ENCODE measurements at regions not wholly inside any gene's neighbourhood (a gene's known extent, or its start where the extent isn't known, plus 50 kb on each side); places are given as distances from the start of the nearest gene placed in this dataset.

GRCh38 chr1:112074711-112075110 is 85.2 kb upstream of the KCND3 start:
- H3K27ac ChIP-seq = no peak overlapping the region
- H3K36me3 ChIP-seq = no peaks in the 10 kb centered on the region
- TF ChIP-seq, protein P1, sequence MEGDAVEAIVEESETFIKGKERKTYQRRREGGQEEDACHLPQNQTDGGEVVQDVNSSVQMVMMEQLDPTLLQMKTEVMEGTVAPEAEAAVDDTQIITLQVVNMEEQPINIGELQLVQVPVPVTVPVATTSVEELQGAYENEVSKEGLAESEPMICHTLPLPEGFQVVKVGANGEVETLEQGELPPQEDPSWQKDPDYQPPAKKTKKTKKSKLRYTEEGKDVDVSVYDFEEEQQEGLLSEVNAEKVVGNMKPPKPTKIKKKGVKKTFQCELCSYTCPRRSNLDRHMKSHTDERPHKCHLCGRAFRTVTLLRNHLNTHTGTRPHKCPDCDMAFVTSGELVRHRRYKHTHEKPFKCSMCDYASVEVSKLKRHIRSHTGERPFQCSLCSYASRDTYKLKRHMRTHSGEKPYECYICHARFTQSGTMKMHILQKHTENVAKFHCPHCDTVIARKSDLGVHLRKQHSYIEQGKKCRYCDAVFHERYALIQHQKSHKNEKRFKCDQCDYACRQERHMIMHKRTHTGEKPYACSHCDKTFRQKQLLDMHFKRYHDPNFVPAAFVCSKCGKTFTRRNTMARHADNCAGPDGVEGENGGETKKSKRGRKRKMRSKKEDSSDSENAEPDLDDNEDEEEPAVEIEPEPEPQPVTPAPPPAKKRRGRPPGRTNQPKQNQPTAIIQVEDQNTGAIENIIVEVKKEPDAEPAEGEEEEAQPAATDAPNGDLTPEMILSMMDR (IDR thresholded peaks at IDR 0.05) = no peak
- no peaks in the 10 kb centered on the region for H3K4me1 ChIP-seq
- no peaks in the 10 kb centered on the region for H3K27me3 ChIP-seq
- no peaks in the 10 kb centered on the region for H3K9me3 ChIP-seq
- no peak for DNase-seq
- H3K4me3 ChIP-seq = no peak overlapping the region
- intact Hi-C loops (cut with DNase I; ENCODE audit: low total_unique reads) = no loop called here

GRCh38 chr1:112075566-112075965 is 86.1 kb upstream of the KCND3 start:
- DNase-seq = no peak
- H3K36me3 ChIP-seq = no peaks in the 10 kb centered on the region
- TF ChIP-seq, protein P1 (IDR thresholded peaks at IDR 0.05) = no peak
- H3K4me3 ChIP-seq = no peak overlapping the region
- H3K4me1 ChIP-seq = no peaks in the 10 kb centered on the region
- H3K9me3 ChIP-seq = no peaks in the 10 kb centered on the region
- H3K27me3 ChIP-seq = no peaks in the 10 kb centered on the region
- intact Hi-C loops (cut with DNase I; ENCODE audit: low total_unique reads) = no loop called here
- no peak overlapping the region for H3K27ac ChIP-seq

DNA sequence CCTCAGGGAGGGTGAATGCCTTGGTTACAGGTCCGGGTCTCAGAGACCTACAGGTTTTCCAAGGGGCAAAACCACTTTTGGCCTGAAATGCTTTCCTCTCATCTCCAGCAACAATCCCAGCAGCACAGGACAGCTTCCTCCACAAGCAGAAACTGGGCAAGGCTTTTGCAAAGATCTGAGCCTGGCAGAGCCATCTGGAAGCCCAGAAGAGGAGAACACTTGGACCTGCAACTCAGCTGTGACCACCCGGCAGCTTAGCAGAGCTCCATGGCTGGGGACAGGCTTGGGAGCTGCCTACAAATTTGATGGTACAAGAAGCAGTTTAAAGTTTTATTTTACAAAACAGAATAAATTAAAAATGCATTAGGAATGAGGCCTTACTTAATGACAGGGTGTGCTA is 90.0 kb upstream of the KCND3 start:
- H3K4me1 ChIP-seq = no peaks in the 10 kb centered on the region
- H3K27ac ChIP-seq = no peak overlapping the region
- intact Hi-C loops (cut with DNase I; ENCODE audit: low total_unique reads) = no loop called here
- no peak for DNase-seq
- H3K27me3 ChIP-seq = no peaks in the 10 kb centered on the region
- H3K36me3 ChIP-seq = no peaks in the 10 kb centered on the region
- TF ChIP-seq, protein P1 (IDR thresholded peaks at IDR 0.05) = no peak
- H3K4me3 ChIP-seq = no peak overlapping the region
- H3K9me3 ChIP-seq = no peaks in the 10 kb centered on the region

GRCh38 chr1:112083487-112083886 is 94.0 kb upstream of the KCND3 start:
- Histone ChIP-seq H3K27ac (no peak overlapping the region), H3K9me3 (no peaks in the 10 kb centered on the region), H3K27me3 (no peaks in the 10 kb centered on the region), H3K36me3 (no peaks in the 10 kb centered on the region), H3K4me3 (no peak overlapping the region), H3K4me1 (no peaks in the 10 kb centered on the region)
- TF ChIP-seq, protein P1 (IDR thresholded peaks at IDR 0.05) = no peak
- intact Hi-C loops (cut with DNase I; ENCODE audit: low total_unique reads) = no loop called here
- DNase-seq = no peak

- TF ChIP-seq, protein P1 (IDR thresholded peaks at IDR 0.05) = no peak
- intact Hi-C loops (cut with DNase I; ENCODE audit: low total_unique reads) = no loop called here
- Histone ChIP-seq H3K4me1 (no peaks in the 10 kb centered on the region), H3K27me3 (no peaks in the 10 kb centered on the region), H3K27ac (no peak overlapping the region), H3K9me3 (no peaks in the 10 kb centered on the region), H3K36me3 (no peaks in the 10 kb centered on the region), H3K4me3 (no peak overlapping the region)
- no peak for DNase-seq
Observed at GRCh38 chr1:112092656-112093371, 103.3 kb upstream of the KCND3 start.

GRCh38 chr1:112093372-112093694 is 103.9 kb upstream of the KCND3 start:
- intact Hi-C loops (cut with DNase I; ENCODE audit: low total_unique reads) = no loop called here
- Histone ChIP-seq H3K36me3 (no peaks in the 10 kb centered on the region), H3K9me3 (no peaks in the 10 kb centered on the region), H3K4me3 (no peak overlapping the region), H3K27ac (no peak overlapping the region), H3K27me3 (no peaks in the 10 kb centered on the region), H3K4me1 (no peaks in the 10 kb centered on the region)
- no peak for DNase-seq
- TF ChIP-seq, protein P1 (IDR thresholded peaks at IDR 0.05) = no peak
